ENCODE measurements at regions not wholly inside any gene's neighbourhood (a gene's known extent, or its start where the extent isn't known, plus 50 kb on each side); places are given as distances from the start of the nearest gene placed in this dataset.

DNA sequence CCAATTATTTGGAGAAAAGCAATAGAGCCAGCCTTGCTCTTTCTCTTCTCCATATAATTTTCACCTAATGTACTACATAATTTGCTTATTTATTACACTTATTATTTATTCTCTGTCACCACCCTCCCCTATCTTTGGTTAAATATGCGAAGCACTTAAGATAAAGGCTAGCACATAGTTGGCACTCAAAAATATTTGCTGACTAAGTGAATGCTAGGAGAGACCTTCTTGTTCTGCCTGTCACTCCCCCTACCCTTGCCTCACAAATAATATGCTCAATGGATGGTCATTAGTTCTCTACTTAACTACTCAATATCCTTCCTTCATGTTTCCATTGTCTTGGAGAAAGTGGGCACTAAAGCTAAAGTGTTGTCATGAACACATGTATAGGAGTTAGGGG, 139.7 kb upstream of the ZC3H11B start:
- Histone ChIP-seq H3K36me3 (replicated peaks in 1 of 2; ENCODE audit: control insufficient read depth in 1 of 2, insufficient read depth in 2 of 2, low read length in 1 of 2) (no peaks in the 10 kb centered on the region), H3F3A (replicated peaks; ENCODE audit: insufficient read depth) (no peaks in the 10 kb centered on the region), H2AFZ (ENCODE audit: low read depth) (no peak overlapping the region), H3K9me3 (no peaks in the 10 kb centered on the region), H3K27me3 (ENCODE audit: insufficient read depth) (no peaks in the 10 kb centered on the region), H3K79me2 (ENCODE audit: insufficient read depth) (no peaks in the 10 kb centered on the region), H3K4me2 (no peak overlapping the region), H3K27ac (ENCODE audit: low read depth in 2 of 2, low read length in 1 of 2) (no peak overlapping the region), H3K4me1 (ENCODE audit: control insufficient read depth in 1 of 2, insufficient read depth in 2 of 2, low read depth in 1 of 2, low read length in 1 of 2) (peaks cover 0 to 17% of the 10 kb centered on the region in 2 experiments; a peak in 1 of 4 replicates), H3K9me2 (no peaks in the 10 kb centered on the region), H3K9ac (no peak overlapping the region), H4K20me1 (ENCODE audit: insufficient read depth) (no peaks in the 10 kb centered on the region), H3K4me3 (ENCODE audit: low read depth in 2 of 2, low read length in 1 of 2) (no peak overlapping the region)
- ChIA-PET CTCF (interaction anchor here (1.1 kb wide), 1 partner anchor 1422 kb away, joined by 4 read pairs; no protein-coding TSS in a partner anchor), POLR2A (no interaction called here)
- WGBS (ENCODE audit: low lambda C conversion rate) = 24% methylated on average over 1 of the region's 1 CpG
- TF ChIP-seq SIN3A (IDR thresholded peaks at IDR 0.05; ENCODE audit: borderline replicate concordance, low read depth, low read length) = no peak
- no peak for TF ChIP-seq JUND (IDR thresholded peaks at IDR 0.05)
- no peak for TF ChIP-seq MEF2A (IDR thresholded peaks at IDR 0.05; ENCODE audit: borderline replicate concordance, low read depth)
- no peak for TF ChIP-seq RXRA (IDR thresholded peaks at IDR 0.05; ENCODE audit: borderline replicate concordance, low read depth)
- TF ChIP-seq GATA2 (CRISPR knock-in tag; IDR thresholded peaks at IDR 0.05) = no peak
- no peak for TF ChIP-seq FOXJ3 (CRISPR knock-in tag; IDR thresholded peaks at IDR 0.05)
- no peak for TF ChIP-seq RCOR1 (IDR thresholded peaks at IDR 0.05; ENCODE audit: low read length)
- TF ChIP-seq SMC3 (IDR thresholded peaks at IDR 0.05; ENCODE audit: low read depth, low read length) = no peak
- TF ChIP-seq GABPA (IDR thresholded peaks at IDR 0.05; ENCODE audit: low read depth) = no peak
- no peak for TF ChIP-seq EZH2phosphoT487 (IDR thresholded peaks at IDR 0.05; ENCODE audit: borderline replicate concordance, low read depth)
- TF ChIP-seq, protein P1, sequence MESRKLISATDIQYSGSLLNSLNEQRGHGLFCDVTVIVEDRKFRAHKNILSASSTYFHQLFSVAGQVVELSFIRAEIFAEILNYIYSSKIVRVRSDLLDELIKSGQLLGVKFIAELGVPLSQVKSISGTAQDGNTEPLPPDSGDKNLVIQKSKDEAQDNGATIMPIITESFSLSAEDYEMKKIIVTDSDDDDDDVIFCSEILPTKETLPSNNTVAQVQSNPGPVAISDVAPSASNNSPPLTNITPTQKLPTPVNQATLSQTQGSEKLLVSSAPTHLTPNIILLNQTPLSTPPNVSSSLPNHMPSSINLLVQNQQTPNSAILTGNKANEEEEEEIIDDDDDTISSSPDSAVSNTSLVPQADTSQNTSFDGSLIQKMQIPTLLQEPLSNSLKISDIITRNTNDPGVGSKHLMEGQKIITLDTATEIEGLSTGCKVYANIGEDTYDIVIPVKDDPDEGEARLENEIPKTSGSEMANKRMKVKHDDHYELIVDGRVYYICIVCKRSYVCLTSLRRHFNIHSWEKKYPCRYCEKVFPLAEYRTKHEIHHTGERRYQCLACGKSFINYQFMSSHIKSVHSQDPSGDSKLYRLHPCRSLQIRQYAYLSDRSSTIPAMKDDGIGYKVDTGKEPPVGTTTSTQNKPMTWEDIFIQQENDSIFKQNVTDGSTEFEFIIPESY (IDR thresholded peaks at IDR 0.05; ENCODE audit: borderline replicate concordance, low read depth) = no peak
- TF ChIP-seq MXI1 (IDR thresholded peaks at IDR 0.05; ENCODE audit: low read depth, low read length) = no peak
- no peak for TF ChIP-seq TCF12 (IDR thresholded peaks at IDR 0.05)
- TF ChIP-seq, protein P2, sequence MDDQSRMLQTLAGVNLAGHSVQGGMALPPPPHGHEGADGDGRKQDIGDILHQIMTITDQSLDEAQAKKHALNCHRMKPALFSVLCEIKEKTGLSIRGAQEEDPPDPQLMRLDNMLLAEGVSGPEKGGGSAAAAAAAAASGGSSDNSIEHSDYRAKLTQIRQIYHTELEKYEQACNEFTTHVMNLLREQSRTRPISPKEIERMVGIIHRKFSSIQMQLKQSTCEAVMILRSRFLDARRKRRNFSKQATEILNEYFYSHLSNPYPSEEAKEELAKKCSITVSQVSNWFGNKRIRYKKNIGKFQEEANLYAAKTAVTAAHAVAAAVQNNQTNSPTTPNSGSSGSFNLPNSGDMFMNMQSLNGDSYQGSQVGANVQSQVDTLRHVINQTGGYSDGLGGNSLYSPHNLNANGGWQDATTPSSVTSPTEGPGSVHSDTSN (IDR thresholded peaks at IDR 0.05) = no peak
- TF ChIP-seq TEAD4 (IDR thresholded peaks at IDR 0.05; ENCODE audit: borderline replicate concordance, insufficient read depth) = no peak
- TF ChIP-seq POLR2AphosphoS5 (IDR thresholded peaks at IDR 0.05; ENCODE audit: low read depth, low read length) = no peak
- no peak for DNase-seq

DNA sequence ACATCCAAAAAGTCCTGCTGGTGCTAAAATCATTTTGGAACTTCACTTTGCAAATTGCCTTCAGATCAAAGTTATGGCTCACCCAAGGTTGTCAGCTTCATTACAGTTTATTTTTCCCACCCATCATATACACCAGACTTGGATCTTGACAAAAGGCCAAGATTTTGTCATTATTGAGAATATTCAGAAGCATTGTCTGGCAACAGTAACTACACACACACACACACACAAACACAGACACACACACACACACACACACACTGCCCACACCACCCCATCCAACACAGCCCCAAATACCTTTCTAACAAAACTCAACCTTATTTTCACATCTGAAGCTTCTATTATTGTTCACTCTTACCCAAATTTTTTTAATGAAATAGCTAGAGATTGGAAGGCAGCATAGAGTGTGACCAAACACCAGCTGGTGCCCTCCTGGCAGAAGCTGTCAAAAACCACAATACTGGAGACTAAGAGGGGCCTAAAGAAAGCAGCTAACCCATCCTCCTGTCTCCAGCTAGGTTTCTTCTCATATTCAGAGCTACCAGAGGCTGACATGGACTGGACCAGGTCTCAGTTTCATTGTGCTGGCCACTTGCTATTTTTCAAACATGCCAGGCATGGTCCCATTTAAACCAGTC, 139.1 kb upstream of the ZC3H11B start:
- TF ChIP-seq, protein P2 (IDR thresholded peaks at IDR 0.05) = peak; percentile 72
- TF ChIP-seq EP300 (IDR thresholded peaks at IDR 0.05; ENCODE audit: borderline replicate concordance in 1 of 2, low read depth in 1 of 2, low read length in 1 of 2) = peak; percentile 23 to 82; a peak in 3 of 4 replicates
- peak; percentile 25; the same call in 1 of the 2 replicates for TF ChIP-seq RCOR1 (IDR thresholded peaks at IDR 0.05; ENCODE audit: low read length)
- no peak for TF ChIP-seq JUND (IDR thresholded peaks at IDR 0.05)
- TF ChIP-seq POLR2AphosphoS5 (IDR thresholded peaks at IDR 0.05; ENCODE audit: low read depth, low read length) = peak; percentile 37; the same call in 1 of the 2 replicates
- TF ChIP-seq FOXJ3 (CRISPR knock-in tag; IDR thresholded peaks at IDR 0.05) = no peak
- TF ChIP-seq RFX5 (IDR thresholded peaks at IDR 0.05; ENCODE audit: low read length) = no peak
- peak; percentile 87 for TF ChIP-seq TCF12 (IDR thresholded peaks at IDR 0.05)
- peak; percentile 72 for TF ChIP-seq NFIC (IDR thresholded peaks at IDR 0.05; ENCODE audit: borderline replicate concordance)
- peak; percentile 19 for TF ChIP-seq CHD2 (IDR thresholded peaks at IDR 0.05; ENCODE audit: low read length, partially characterized antibody)
- POLR2A ChIA-PET = no interaction called here
- Histone ChIP-seq H3K36me3 (replicated peaks in 1 of 2; ENCODE audit: control insufficient read depth in 1 of 2, insufficient read depth in 2 of 2, low read length in 1 of 2) (no peaks in the 10 kb centered on the region), H3K27ac (ENCODE audit: low read depth in 2 of 2, low read length in 1 of 2) (peak overlapping the region in 1 of 2 experiments; percentile 24; a peak in 1 of 4 replicates), H3K4me3 (ENCODE audit: low read depth in 2 of 2, low read length in 1 of 2) (no peak overlapping the region), H3K9me3 (no peaks in the 10 kb centered on the region), H3K9ac (no peak overlapping the region), H2AFZ (ENCODE audit: low read depth) (no peak overlapping the region), H3F3A (replicated peaks; ENCODE audit: insufficient read depth) (no peaks in the 10 kb centered on the region), H3K27me3 (ENCODE audit: insufficient read depth) (no peaks in the 10 kb centered on the region), H3K9me2 (no peaks in the 10 kb centered on the region), H4K20me1 (ENCODE audit: insufficient read depth) (no peaks in the 10 kb centered on the region), H3K4me1 (ENCODE audit: control insufficient read depth in 1 of 2, insufficient read depth in 2 of 2, low read depth in 1 of 2, low read length in 1 of 2) (peaks cover 0 to 12% of the 10 kb centered on the region in 2 experiments; a peak in 1 of 4 replicates), H3K4me2 (no peak overlapping the region), H3K79me2 (ENCODE audit: insufficient read depth) (no peaks in the 10 kb centered on the region)
- CTCF ChIA-PET = interaction anchor here (1.0 to 1.8 kb wide), 4 partner anchors 8 to 1452 kb away, joined by 3 to 4 read pairs (median 4); no protein-coding TSS in a partner anchor
- no peak for DNase-seq

Measured in SK-N-SH (cell line).